ENCODE measurements at regions not wholly inside any gene's neighbourhood (a gene's known extent, or its start where the extent isn't known, plus 50 kb on each side); places are given as distances from the start of the nearest gene placed in this dataset.

DNA sequence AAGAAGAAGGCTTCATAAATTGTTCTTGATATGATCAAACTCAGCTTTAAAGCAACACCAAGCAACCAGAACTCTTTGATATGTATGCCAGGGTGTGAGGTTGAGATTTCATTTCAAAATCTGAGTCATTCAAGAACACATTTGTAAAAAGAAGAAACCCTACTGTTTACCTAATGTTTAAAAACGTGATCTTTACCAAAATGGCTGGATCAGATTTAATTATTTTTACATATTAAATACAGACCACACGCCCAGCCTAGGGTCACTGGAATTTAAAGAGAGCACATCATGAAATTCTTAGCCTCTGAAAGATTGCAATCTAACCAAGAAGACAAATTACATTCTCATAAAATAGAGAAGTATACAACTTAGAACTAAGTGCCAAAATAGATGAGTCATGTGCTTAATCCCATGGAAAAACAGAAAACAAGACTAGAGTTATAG is 206.8 kb upstream of the SMLR1 start:
- no peak for ATAC-seq
- H3K36me3 ChIP-seq (ENCODE audit: low read depth) = no peaks in the 10 kb centered on the region
- no peak for DNase-seq
- no peak for TF ChIP-seq CTCF (IDR thresholded peaks at IDR 0.05)
- intact Hi-C loops (cut with DNase I, micrococcal nuclease) = no loop called here
- H3K4me3 ChIP-seq = no peak overlapping the region
- no peaks in the 10 kb centered on the region for H3K9me3 ChIP-seq
- H3K4me1 ChIP-seq (ENCODE audit: low read depth) = no peaks in the 10 kb centered on the region

DNA sequence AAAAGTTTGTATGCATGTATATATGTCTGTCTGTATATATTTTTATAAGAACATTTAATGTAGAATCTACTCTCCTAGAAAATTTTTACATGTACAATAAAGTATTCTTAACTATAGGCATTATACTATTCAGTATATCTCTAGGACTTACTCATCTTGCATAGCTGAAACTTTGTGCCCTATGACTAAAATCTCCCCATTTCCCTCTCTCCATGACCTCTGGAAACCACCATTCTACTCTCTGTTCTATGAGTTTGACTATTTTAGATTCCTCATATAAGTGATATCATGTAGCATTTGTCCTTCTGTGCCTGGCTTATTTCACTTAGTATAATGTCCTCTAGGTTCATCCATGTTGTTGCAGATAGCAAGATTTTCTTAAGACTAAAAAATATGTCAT is 205.1 kb upstream of the SMLR1 start:
- DNase-seq = no peak
- intact Hi-C loops (cut with DNase I, micrococcal nuclease) = no loop called here
- no peak for ATAC-seq

DNA sequence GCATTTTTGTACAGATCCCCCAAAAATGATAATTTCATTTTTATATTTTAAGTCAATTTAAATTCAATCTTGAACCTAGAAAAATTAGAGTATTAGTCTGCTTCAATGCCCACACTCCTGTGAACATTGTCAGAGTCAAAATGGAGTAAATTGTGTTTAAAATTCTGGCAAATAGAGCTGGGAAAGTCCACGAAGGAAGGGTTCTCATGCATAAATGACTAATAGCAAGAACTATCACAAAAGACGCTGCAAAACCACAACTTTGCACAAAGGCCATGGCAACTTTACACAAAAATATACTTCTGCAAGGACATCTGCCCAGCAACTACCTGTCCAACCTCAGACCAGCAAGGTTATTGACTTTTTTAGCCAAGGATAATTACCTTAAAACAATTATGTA is 203.2 kb upstream of the SMLR1 start:
- ATAC-seq (no peak), DNase-seq (no peak)
- intact Hi-C loops (cut with DNase I, micrococcal nuclease) = no loop called here
- TF ChIP-seq CTCF (IDR thresholded peaks at IDR 0.05) = no peak
- H3K36me3 ChIP-seq (ENCODE audit: low read depth) = no peaks in the 10 kb centered on the region
- H3K4me3 ChIP-seq = no peak overlapping the region
- no peaks in the 10 kb centered on the region for H3K4me1 ChIP-seq (ENCODE audit: low read depth)
- no peaks in the 10 kb centered on the region for H3K9me3 ChIP-seq

More for the DNA sequence above, 205.1 kb upstream of the SMLR1 start:
- H3K4me3 ChIP-seq = no peak overlapping the region
- no peaks in the 10 kb centered on the region for H3K36me3 ChIP-seq (ENCODE audit: low read depth)
- no peak for TF ChIP-seq CTCF (IDR thresholded peaks at IDR 0.05)
- no peaks in the 10 kb centered on the region for H3K9me3 ChIP-seq
- H3K4me1 ChIP-seq (ENCODE audit: low read depth) = no peaks in the 10 kb centered on the region

- H3K4me3 ChIP-seq = no peak overlapping the region
- H3K4me1 ChIP-seq (ENCODE audit: low read depth) = no peaks in the 10 kb centered on the region
- intact Hi-C loops (cut with DNase I, micrococcal nuclease) = no loop called here
- no peaks in the 10 kb centered on the region for H3K36me3 ChIP-seq (ENCODE audit: low read depth)
- H3K9me3 ChIP-seq = no peaks in the 10 kb centered on the region
- DNase-seq (no peak), ATAC-seq (no peak)
- TF ChIP-seq CTCF (IDR thresholded peaks at IDR 0.05) = no peak
Measured at GRCh38 chr6:130625825-130626527, 201.2 kb upstream of the SMLR1 start.

DNA sequence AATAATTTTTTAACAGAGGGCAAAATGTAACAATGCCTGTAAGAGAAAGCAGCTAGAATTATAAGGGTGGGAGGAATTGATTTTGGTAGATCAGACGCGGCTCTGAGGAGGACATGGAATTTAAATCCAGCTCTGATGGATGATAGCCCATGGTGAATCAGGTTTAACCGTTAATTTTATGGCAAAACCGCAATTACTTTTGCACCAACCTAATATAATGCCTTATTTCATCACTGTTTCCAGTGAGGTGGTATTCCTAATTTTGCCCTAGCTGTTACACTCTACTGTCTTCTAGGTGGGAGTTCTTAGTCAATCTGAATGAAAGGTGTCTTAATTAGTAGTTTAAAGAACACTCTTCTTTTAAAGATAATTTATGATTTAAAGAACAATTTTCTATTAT is 198.3 kb upstream of the SMLR1 start:
- H3K4me3 ChIP-seq = no peak overlapping the region
- H3K36me3 ChIP-seq (ENCODE audit: low read depth) = no peaks in the 10 kb centered on the region
- DNase-seq (no peak), ATAC-seq (no peak)
- intact Hi-C loops (cut with DNase I, micrococcal nuclease) = no loop called here
- no peaks in the 10 kb centered on the region for H3K9me3 ChIP-seq
- TF ChIP-seq CTCF (IDR thresholded peaks at IDR 0.05) = no peak
- H3K4me1 ChIP-seq (ENCODE audit: low read depth) = no peaks in the 10 kb centered on the region

DNA sequence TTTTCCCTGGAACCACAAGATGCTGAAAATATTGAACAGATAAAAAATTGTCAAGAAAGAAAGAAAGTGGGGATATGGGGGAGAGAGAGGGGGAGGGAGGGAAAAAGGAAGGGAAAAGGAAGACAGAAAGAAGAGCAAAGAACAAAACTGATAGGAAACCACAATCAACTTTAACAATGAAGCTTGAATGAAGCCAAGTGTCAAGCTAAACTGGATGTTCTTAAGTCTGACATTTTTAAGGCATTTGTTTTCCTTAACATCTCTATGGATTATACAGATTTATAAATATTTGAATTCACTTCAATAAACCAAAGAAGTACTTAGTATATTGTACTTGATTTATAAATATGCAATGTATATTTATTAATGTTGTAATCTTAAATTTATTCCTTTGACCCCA is 197.6 kb upstream of the SMLR1 start:
- Histone ChIP-seq H3K36me3 (ENCODE audit: low read depth) (no peaks in the 10 kb centered on the region), H3K9me3 (no peaks in the 10 kb centered on the region), H3K4me3 (no peak overlapping the region), H3K4me1 (ENCODE audit: low read depth) (no peaks in the 10 kb centered on the region)
- TF ChIP-seq CTCF (IDR thresholded peaks at IDR 0.05) = no peak
- intact Hi-C loops (cut with DNase I, micrococcal nuclease) = no loop called here
- ATAC-seq (no peak), DNase-seq (no peak)

Data from mucosa of descending colon (tissue), 3 donors.